EH (cell line): ENCODE measurements at regions not wholly inside any gene's neighbourhood (a gene's known extent, or its start where the extent isn't known, plus 50 kb on each side); places are given as distances from the start of the nearest gene placed in this dataset.

ENCODE experiments used
- DNase-seq: peaks from one replicate; pipeline ENCODE4 v3.0.0-alpha.2; 2015; ENCODE audit warnings: low read depth

GRCh38 chr12:126191031-126191891 is 1126.0 kb downstream of the AACS start:
- no peak for DNase-seq

GRCh38 chr12:126191949-126192348 is 1126.7 kb downstream of the AACS start:
- no peak for DNase-seq

- no peak for DNase-seq
These were observed 1128.0 kb downstream of the AACS start for GRCh38 chr12:126193190-126193589.

- DNase-seq: no peak
These were observed 1131.0 kb downstream of the AACS start for GRCh38 chr12:126196263-126196662.

GRCh38 chr12:126198516-126198915 is 1133.3 kb downstream of the AACS start:
- DNase-seq: no peak

GRCh38 chr12:126198966-126199692 is 1133.9 kb downstream of the AACS start:
- no peak for DNase-seq

- DNase-seq: no peak
These were observed 1136.8 kb downstream of the AACS start for GRCh38 chr12:126201981-126202537.

GRCh38 chr12:126204326-126204725 is 1139.1 kb downstream of the AACS start:
- DNase-seq: no peak

- DNase-seq: no peak
These were observed 1144.8 kb downstream of the AACS start for GRCh38 chr12:126210026-126210425.

GRCh38 chr12:126210448-126210847 is 1145.2 kb downstream of the AACS start:
- DNase-seq: no peak

GRCh38 chr12:126212824-126213223 is 1147.6 kb downstream of the AACS start:
- no peak for DNase-seq

GRCh38 chr12:126218697-126219096 is 1153.5 kb downstream of the AACS start:
- no peak for DNase-seq

GRCh38 chr12:126219139-126219538 is 1153.9 kb downstream of the AACS start:
- DNase-seq: no peak

GRCh38 chr12:126219654-126220279 is 1154.5 kb downstream of the AACS start:
- no peak for DNase-seq

GRCh38 chr12:126224032-126224431 is 1158.8 kb downstream of the AACS start:
- DNase-seq: no peak

- DNase-seq: no peak
These were observed 1163.7 kb downstream of the AACS start for GRCh38 chr12:126228936-126229335.

GRCh38 chr12:126232711-126233110 is 1167.5 kb downstream of the AACS start:
- DNase-seq: no peak

GRCh38 chr12:126233625-126234024 is 1168.4 kb downstream of the AACS start:
- DNase-seq: no peak

- DNase-seq: no peak
These were observed 1178.7 kb downstream of the AACS start for GRCh38 chr12:126243814-126244440.

- DNase-seq: no peak
These were observed 1182.7 kb downstream of the AACS start for GRCh38 chr12:126247936-126248335.

GRCh38 chr12:126248871-126249403 is 1183.7 kb downstream of the AACS start:
- DNase-seq: no peak

- no peak for DNase-seq
These were observed 1193.0 kb downstream of the AACS start for GRCh38 chr12:126258190-126258589.
